Progenitor cell of endocrine pancreas (in vitro differentiated cells): ENCODE measurements at regions not wholly inside any gene's neighbourhood (a gene's known extent, or its start where the extent isn't known, plus 50 kb on each side); places are given as distances from the start of the nearest gene placed in this dataset.
"Not testable (repeated sequence)": the region's sequence is repeated elsewhere in the genome, so short reads cannot be mapped to it uniquely, and the experiment has no call there.

Experiments
- DNase-seq: peaks from one replicate; pipeline ENCODE4 v3.0.0; 2021; ENCODE audit warnings: low spot score; ENCODE audit not compliant: unreplicated experiment
- H3K27ac Mint-ChIP-seq: 2 replicates; pipeline ENCODE4 v1.8.0; 2021; ENCODE audit warnings: mild to moderate bottlenecking, moderate library complexity, mixed read lengths
- H3K27me3 Mint-ChIP-seq: 2 replicates; pipeline ENCODE4 v1.8.0; 2021; ENCODE audit warnings: mixed read lengths
- H3K36me3 Mint-ChIP-seq: 2 replicates; pipeline ENCODE4 v1.8.0; 2022; ENCODE audit warnings: mixed read lengths; ENCODE audit not compliant: insufficient read depth
- H3K4me1 Mint-ChIP-seq: 2 replicates; pipeline ENCODE4 v1.8.0; 2021; ENCODE audit warnings: low read depth, mixed read lengths
- H3K4me3 Mint-ChIP-seq: 2 replicates; pipeline ENCODE4 v1.8.0; 2021; ENCODE audit warnings: low read depth, mild to moderate bottlenecking, moderate library complexity, mixed read lengths
- H3K9me3 Mint-ChIP-seq: 2 replicates; pipeline ENCODE4 v1.8.0; 2021; ENCODE audit warnings: low read depth, mixed read lengths
- CTCF ChIP-seq: fragments of 200-600 bp; sonication (generic); IDR thresholded peaks from one replicate; pipeline ENCODE4 v1.5.0; 2021; ENCODE audit warnings: antibody characterized with exemption, mild to moderate bottlenecking; ENCODE audit not compliant: unreplicated experiment

- no peak overlapping the region for H3K27ac Mint-ChIP-seq
- H3K4me3 Mint-ChIP-seq, result no peak overlapping the region
- H3K27me3 Mint-ChIP-seq, result no peaks in the 10 kb centered on the region
- no peaks in the 10 kb centered on the region for H3K4me1 Mint-ChIP-seq
- H3K36me3 Mint-ChIP-seq, result no peaks in the 10 kb centered on the region
- no peak for TF ChIP-seq CTCF
- no peak for DNase-seq
- peaks cover 3% of the 10 kb centered on the region for H3K9me3 Mint-ChIP-seq
Observed at GRCh38 chr20:54726687-54727300, 251.4 kb downstream of the DOK5 start.

GRCh38 chr20:54725266-54725665 lies 249.9 kb downstream of the DOK5 start:
- not testable (repeated sequence) for H3K27me3 Mint-ChIP-seq, H3K9me3 Mint-ChIP-seq

GRCh38 chr20:54723723-54724122 lies 248.3 kb downstream of the DOK5 start:
- Mint-ChIP-seq H3K27me3 (no peaks in the 10 kb centered on the region), H3K27ac (no peak overlapping the region), H3K36me3 (no peaks in the 10 kb centered on the region), H3K4me1 (no peaks in the 10 kb centered on the region), H3K4me3 (no peak overlapping the region), H3K9me3 (peaks cover 3% of the 10 kb centered on the region)
- no peak for DNase-seq
- no peak for TF ChIP-seq CTCF

More at GRCh38 chr20:54725266-54725665, 249.9 kb downstream of the DOK5 start:
- not testable (repeated sequence) for H3K4me1 Mint-ChIP-seq, H3K36me3 Mint-ChIP-seq, H3K27ac Mint-ChIP-seq, H3K4me3 Mint-ChIP-seq, DNase-seq

GRCh38 chr20:54717983-54718382 lies 242.6 kb downstream of the DOK5 start:
- no peak for TF ChIP-seq CTCF
- H3K4me3 Mint-ChIP-seq, result no peak overlapping the region
- H3K27me3 Mint-ChIP-seq, result no peaks in the 10 kb centered on the region
- no peak for DNase-seq
- no peaks in the 10 kb centered on the region for H3K9me3 Mint-ChIP-seq
- no peak overlapping the region for H3K27ac Mint-ChIP-seq
- H3K4me1 Mint-ChIP-seq, result no peaks in the 10 kb centered on the region
- H3K36me3 Mint-ChIP-seq, result no peaks in the 10 kb centered on the region

GRCh38 chr20:54716790-54717189 lies 241.4 kb downstream of the DOK5 start:
- Mint-ChIP-seq H3K27me3 (no peaks in the 10 kb centered on the region), H3K4me1 (no peaks in the 10 kb centered on the region), H3K4me3 (no peak overlapping the region), H3K9me3 (no peaks in the 10 kb centered on the region), H3K36me3 (no peaks in the 10 kb centered on the region), H3K27ac (no peak overlapping the region)
- no peak for DNase-seq
- TF ChIP-seq CTCF, result no peak

- Mint-ChIP-seq H3K27me3 (no peaks in the 10 kb centered on the region), H3K36me3 (no peaks in the 10 kb centered on the region), H3K27ac (no peak overlapping the region), H3K9me3 (no peaks in the 10 kb centered on the region), H3K4me3 (no peak overlapping the region), H3K4me1 (no peaks in the 10 kb centered on the region)
- no peak for TF ChIP-seq CTCF
- DNase-seq, result no peak
Observed at GRCh38 chr20:54716174-54716747, 240.9 kb downstream of the DOK5 start.
